K562 (cell line): ENCODE measurements at regions not wholly inside any gene's neighbourhood (a gene's known extent, or its start where the extent isn't known, plus 50 kb on each side); places are given as distances from the start of the nearest gene placed in this dataset.

Experiments used
- ATAC-seq: fragments of 200-7000 bp; cut with Tn5 transposase; 3 replicates; pipeline ENCODE4 v1.9.1; 2020; ENCODE audit warnings: moderate library complexity
- BruUV-seq: library from RNA; stranded (reverse); fragments of 400-500 nt; replicated peaks from 2 replicates; lab custom pipeline; 2021; lab: Mats Ljungman, UMichigan
- CTCF ChIA-PET: fragments of 300-600 bp; formaldehyde crosslinking; extraction: SDS; loops from one replicate; lab custom pipeline; 2021; ENCODE audit warnings: low intra/inter-chr PET ratio; lab: Yijun Ruan, JAX
- POLR2A ChIA-PET: fragments of 300-600, 350-650 bp; sonication (Branson Sonifier 250); formaldehyde crosslinking; extraction: SDS; loops from one replicate; lab custom pipeline; 2021; ENCODE audit warnings: antibody characterized with exemption, inconsistent platforms; lab: Yijun Ruan, JAX
- DNase-seq, 4 experiments: peaks; one replicate each; pipeline versions ENCODE4 v3.0.0 to v3.0.0-alpha.2; 2011 to 2018; ENCODE audit warnings: low spot score in 3 of 4, mixed read lengths in 3 of 4; ENCODE audit errors: extremely low read depth in 1 of 4
- FAIRE-seq: peaks from 2 replicates; lab custom pipeline; 2011; peaks lifted over from hg19 to GRCh38; lab: Jason Lieb, UNC
- H2AFZ ChIP-seq: 2 replicates; pipeline ENCODE4 v1.6.0; 2011; ENCODE audit warnings: low read depth, low read length, control low read depth, inconsistent platforms
- H3K27ac ChIP-seq: fragments of 200-600 bp; 3 replicates; pipeline ENCODE4 v1.8.0; 2011; ENCODE audit warnings: low read depth, mild to moderate bottlenecking, control low read depth, inconsistent platforms, low read length, moderate library complexity, mixed read lengths; ENCODE audit errors: extremely low read depth
- H3K27me3 ChIP-seq, 2 experiments: fragments of 300-600 bp in 1 of 2; 2 replicates in 1 of 2; 3 replicates in 1 of 2; pipeline versions ENCODE4 v1.6.0 to v1.8.0; 2011; ENCODE audit warnings: inconsistent platforms in 2 of 2, low read length in 2 of 2, mild to moderate bottlenecking in 1 of 2, mixed read lengths in 1 of 2, moderate library complexity in 1 of 2; ENCODE audit not compliant: control insufficient read depth in 2 of 2, insufficient read depth in 2 of 2
- H3K36me3 ChIP-seq: fragments of 300-600 bp; 3 replicates; pipeline ENCODE4 v1.8.0; 2011; ENCODE audit warnings: mild to moderate bottlenecking, low read length, inconsistent platforms; ENCODE audit not compliant: control insufficient read depth, insufficient read depth
- H3K4me1 ChIP-seq, 2 experiments: fragments of 200-600 bp in 1 of 2; replicated peaks in 1 of 2; 2 replicates in 1 of 2; 3 replicates in 1 of 2; pipeline versions ENCODE4 v1.5.1 to v1.8.0; 2011; ENCODE audit warnings: inconsistent platforms in 2 of 2, low read length in 2 of 2, mild to moderate bottlenecking in 1 of 2, mixed read lengths in 1 of 2, moderate library complexity in 1 of 2; ENCODE audit not compliant: control insufficient read depth in 2 of 2, insufficient read depth in 2 of 2
- H3K4me2 ChIP-seq: 2 replicates; pipeline ENCODE4 v1.6.1; 2011; ENCODE audit warnings: low read length, control low read depth, inconsistent platforms, mixed read lengths; ENCODE audit not compliant: insufficient read depth
- H3K4me3 ChIP-seq: fragments of 200-600 bp; sonication (generic), shearing (Covaris generic); 2 replicates; pipeline ENCODE4 v1.5.1; 2016; ENCODE audit warnings: control low read depth, inconsistent platforms
- H3K79me2 ChIP-seq: fragments of 200-600 bp; 3 replicates; pipeline ENCODE4 v1.8.0; 2011; ENCODE audit warnings: low read length, inconsistent platforms; ENCODE audit not compliant: control insufficient read depth, insufficient read depth
- H3K9ac ChIP-seq, 2 experiments: 2 replicates each; pipeline versions ENCODE4 v1.6.0 to v1.6.1; 2011; ENCODE audit warnings: low read depth in 2 of 2, low read length in 2 of 2, control low read depth in 1 of 2, inconsistent platforms in 1 of 2, mild to moderate bottlenecking in 1 of 2, mixed read lengths in 1 of 2; ENCODE audit not compliant: insufficient read depth in 1 of 2
- H3K9me1 ChIP-seq: one replicate; pipeline ENCODE4 v1.6.0; 2011; ENCODE audit warnings: inconsistent platforms, mild to moderate bottlenecking, low read length, moderate library complexity; ENCODE audit not compliant: control insufficient read depth, insufficient read depth
- H3K9me3 ChIP-seq: replicated peaks from 2 replicates; pipeline ENCODE4 v1.5.1; 2011; ENCODE audit warnings: low read depth, low read length, inconsistent platforms; ENCODE audit not compliant: control insufficient read depth, insufficient read depth
- H4K20me1 ChIP-seq: replicated peaks from 2 replicates; pipeline ENCODE4 v1.6.1; 2011; ENCODE audit warnings: low read length, inconsistent platforms, mixed read lengths; ENCODE audit not compliant: control insufficient read depth, insufficient read depth
- CAMTA2 ChIP-seq: fragments of 250-450 bp; sonication (Bioruptor Pico); conservative IDR thresholded peaks from 2 replicates; pipeline ENCODE4 v1.5.1; 2022
- CREB1 ChIP-seq, 2 experiments: sonication (generic) in 1 of 2; formaldehyde crosslinking in 1 of 2; IDR thresholded peaks; 2 replicates each; pipeline versions ENCODE4 v1.6.1 to v1.8.0; 2012 to 2022; ENCODE audit warnings: inconsistent platforms in 1 of 2, mild to moderate bottlenecking in 1 of 2, missing genetic modification reagents in 1 of 2, moderate library complexity in 1 of 2
- DMBX1 ChIP-seq: fragments of 250-450 bp; sonication (Bioruptor Pico); IDR thresholded peaks from 2 replicates; pipeline ENCODE4 v1.8.0; 2022; ENCODE audit warnings: inconsistent platforms, mild to moderate bottlenecking, moderate library complexity, borderline replicate concordance
- DNMT1 ChIP-seq: fragments of 450-650 bp; IDR thresholded peaks from 2 replicates; pipeline ENCODE4 v1.6.1; 2016; ENCODE audit warnings: antibody characterized with exemption, mild to moderate bottlenecking
- IRF1 ChIP-seq: sonication (generic); formaldehyde crosslinking; IDR thresholded peaks from 2 replicates; pipeline ENCODE4 v1.8.0; 2022; ENCODE audit warnings: missing genetic modification reagents, mild to moderate bottlenecking, borderline replicate concordance
- MBD2 ChIP-seq: sonication (generic); IDR thresholded peaks from 2 replicates; pipeline ENCODE4 v1.6.1; 2016; ENCODE audit warnings: low read depth, borderline replicate concordance
- NCOA2 ChIP-seq, 2 experiments: fragments of 450-650 bp; IDR thresholded peaks; 2 replicates each; pipeline ENCODE4 v1.6.1; 2018; ENCODE audit warnings: mild to moderate bottlenecking in 2 of 2, moderate library complexity in 1 of 2; ENCODE audit not compliant: partially characterized antibody in 2 of 2
- NUFIP1 ChIP-seq: fragments of 450-650 bp; IDR thresholded peaks from 2 replicates; pipeline ENCODE4 v1.6.1; 2018; ENCODE audit not compliant: partially characterized antibody
- PCBP1 ChIP-seq: fragments of 200-400 bp; formaldehyde crosslinking; IDR thresholded peaks from 2 replicates; pipeline ENCODE4 v1.6.1; 2018; ENCODE audit warnings: mild to moderate bottlenecking, low read depth, low read length; ENCODE audit not compliant: poor library complexity, severe bottlenecking
- TFAP4 ChIP-seq: sonication (generic); formaldehyde crosslinking; IDR thresholded peaks from 2 replicates; pipeline ENCODE4 v1.8.0; 2022; ENCODE audit warnings: missing genetic modification reagents, mild to moderate bottlenecking, moderate library complexity, borderline replicate concordance
- ZBTB12 ChIP-seq: fragments of 250-450 bp; sonication (Bioruptor Pico); IDR thresholded peaks from 2 replicates; pipeline ENCODE4 v1.4.0; 2020
- ZNF316 ChIP-seq: fragments of 450-650 bp; IDR thresholded peaks from 2 replicates; pipeline ENCODE4 v1.6.1; 2016
- WGBS: fragments of 100-300 bp; shearing (Covaris generic); methylation state at CpG from one replicate; pipeline ENCODE4 v1.1.6; 2016; ENCODE audit warnings: low coverage, mixed read lengths; ENCODE audit not compliant: insufficient coverage; ENCODE audit errors: missing lambda C conversion rate; 5-methylcytosine and 5-hydroxymethylcytosine counted together
- in situ Hi-C: fragments of 300-500 bp; cut with MboI; formaldehyde crosslinking; loops from 4 replicates; pipeline ENCODE4 v1.15.0; 2018; ENCODE audit warnings: inconsistent platforms, mixed read lengths
- intact Hi-C: fragments of 100-400 bp; cut with micrococcal nuclease; formaldehyde crosslinking; loops from 2 replicates; pipeline ENCODE4 v1.14.2; 2022
- TF ChIP-seq, protein P1 (sequence below): IDR thresholded peaks from 2 replicates; pipeline ENCODE4 v1.6.1; 2014; ENCODE audit warnings: antibody characterized with exemption
- TF ChIP-seq, protein P2 (sequence below): sonication (generic); formaldehyde crosslinking; IDR thresholded peaks from 2 replicates; pipeline ENCODE4 v1.8.0; 2022; ENCODE audit warnings: mild to moderate bottlenecking, low read depth, missing genetic modification reagents

DNA sequence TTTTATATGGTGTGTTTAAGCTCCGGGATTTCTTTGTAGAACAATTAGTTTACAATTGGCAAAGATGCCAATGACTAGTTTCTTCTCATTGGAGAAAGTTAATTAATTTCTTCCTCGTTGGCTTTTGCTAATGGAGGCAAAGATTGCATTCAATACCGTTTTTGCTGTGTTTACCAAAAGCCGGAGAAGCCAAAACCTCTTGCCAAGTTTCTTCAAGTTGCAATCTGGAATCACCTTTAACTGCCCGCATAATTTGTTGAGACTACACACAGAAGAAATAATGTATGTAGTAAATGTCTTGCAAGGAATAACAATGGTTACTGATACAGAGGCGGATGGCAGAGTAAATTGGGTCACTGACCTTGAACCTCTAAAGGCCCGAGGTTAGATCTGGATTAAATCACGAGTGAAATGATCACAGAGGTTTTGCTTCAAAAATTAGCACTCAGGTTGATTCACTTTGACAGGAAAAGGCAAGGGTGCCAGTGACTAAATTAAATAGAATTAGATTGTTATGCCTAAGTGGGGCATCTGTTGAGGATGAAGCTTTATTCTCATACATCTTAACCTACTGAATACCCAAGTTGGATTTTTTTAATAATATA lies 732.1 kb upstream of the NR2F2 start:
- POLR2A ChIA-PET = interaction anchor here (1.1 kb wide), 1 partner anchor 11 kb away, joined by 5 read pairs; no protein-coding TSS in a partner anchor
- Histone ChIP-seq H3K79me2 (no peaks in the 10 kb centered on the region), H3K9ac (no peak overlapping the region), H3K27ac (no peak overlapping the region), H3K4me1 (no peaks in the 10 kb centered on the region), H3K9me1 (no peaks in the 10 kb centered on the region), H3K36me3 (no peaks in the 10 kb centered on the region; the same call in 2 of the 3 replicates), H3K9me3 (peaks cover 5% of the 10 kb centered on the region; the same call in 1 of the 2 replicates), H2AFZ (no peak overlapping the region), H4K20me1 (no peaks in the 10 kb centered on the region), H3K4me3 (no peak overlapping the region), H3K4me2 (no peak overlapping the region), H3K27me3 (no peaks in the 10 kb centered on the region)
- in situ Hi-C loops = no loop called here
- intact Hi-C loops = no loop called here
- ATAC-seq (no peak), FAIRE-seq (no peak), DNase-seq (no peak)
- CTCF ChIA-PET = no interaction called here
- no TSS peak for BruUV-seq
- WGBS = 32% methylated on average over 8 of the region's 8 CpGs
- TF ChIP-seq, protein P1, sequence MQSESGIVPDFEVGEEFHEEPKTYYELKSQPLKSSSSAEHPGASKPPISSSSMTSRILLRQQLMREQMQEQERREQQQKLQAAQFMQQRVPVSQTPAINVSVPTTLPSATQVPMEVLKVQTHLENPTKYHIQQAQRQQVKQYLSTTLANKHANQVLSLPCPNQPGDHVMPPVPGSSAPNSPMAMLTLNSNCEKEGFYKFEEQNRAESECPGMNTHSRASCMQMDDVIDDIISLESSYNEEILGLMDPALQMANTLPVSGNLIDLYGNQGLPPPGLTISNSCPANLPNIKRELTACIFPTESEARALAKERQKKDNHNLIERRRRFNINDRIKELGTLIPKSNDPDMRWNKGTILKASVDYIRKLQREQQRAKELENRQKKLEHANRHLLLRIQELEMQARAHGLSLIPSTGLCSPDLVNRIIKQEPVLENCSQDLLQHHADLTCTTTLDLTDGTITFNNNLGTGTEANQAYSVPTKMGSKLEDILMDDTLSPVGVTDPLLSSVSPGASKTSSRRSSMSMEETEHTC = no peak
- TF ChIP-seq DMBX1 (CRISPR knock-in tag) (no peak), TFAP4 (no peak), MBD2 (no peak), CAMTA2 (CRISPR knock-in tag) (no peak), CREB1 (IDR thresholded peaks at IDR 0.05) (no peak), CREB1 (CRISPR knock-in tag; IDR thresholded peaks at IDR 0.05) (no peak), NUFIP1 (no peak), NCOA2 (IDR thresholded peaks at IDR 0.05; ENCODE audit: partially characterized antibody in 2 of 2) (no peak), IRF1 (CRISPR knock-in tag) (no peak), DNMT1 (no peak), ZBTB12 (CRISPR knock-in tag) (no peak), ZNF316 (no peak), PCBP1 (no peak)
- TF ChIP-seq, protein P2, sequence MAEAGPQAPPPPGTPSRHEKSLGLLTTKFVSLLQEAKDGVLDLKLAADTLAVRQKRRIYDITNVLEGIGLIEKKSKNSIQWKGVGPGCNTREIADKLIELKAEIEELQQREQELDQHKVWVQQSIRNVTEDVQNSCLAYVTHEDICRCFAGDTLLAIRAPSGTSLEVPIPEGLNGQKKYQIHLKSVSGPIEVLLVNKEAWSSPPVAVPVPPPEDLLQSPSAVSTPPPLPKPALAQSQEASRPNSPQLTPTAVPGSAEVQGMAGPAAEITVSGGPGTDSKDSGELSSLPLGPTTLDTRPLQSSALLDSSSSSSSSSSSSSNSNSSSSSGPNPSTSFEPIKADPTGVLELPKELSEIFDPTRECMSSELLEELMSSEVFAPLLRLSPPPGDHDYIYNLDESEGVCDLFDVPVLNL = no peak
